ENCODE measurements at regions not wholly inside any gene's neighbourhood (a gene's known extent, or its start where the extent isn't known, plus 50 kb on each side); places are given as distances from the start of the nearest gene placed in this dataset.

- DNase-seq = no peak
These were observed 180.0 kb downstream of the CHD9NB start for GRCh38 chr16:52872731-52873130.

GRCh38 chr16:52871481-52871880, 181.2 kb downstream of the CHD9NB start:
- DNase-seq = no peak

- no peak for DNase-seq
These were observed 183.5 kb downstream of the CHD9NB start for GRCh38 chr16:52869243-52869642.

DNA sequence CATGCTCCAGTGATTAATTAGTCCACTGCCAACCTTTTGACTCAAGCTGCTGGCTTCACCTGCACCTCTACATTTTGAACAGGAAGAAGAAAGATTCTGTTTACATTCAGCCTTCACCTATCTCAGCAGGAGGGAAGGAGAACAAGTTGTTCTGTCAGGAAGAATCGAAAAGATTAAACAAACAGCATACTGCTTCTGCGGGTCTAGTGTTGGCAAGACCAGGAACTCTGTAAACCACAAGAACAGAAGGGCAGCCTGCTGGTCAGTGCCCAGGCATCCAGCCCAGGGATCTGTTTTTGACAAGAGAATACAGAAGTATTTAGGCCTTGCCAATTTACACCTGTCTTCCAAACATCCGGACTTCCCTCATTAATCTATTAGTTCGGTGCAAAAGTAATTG, 189.7 kb downstream of the CHD9NB start:
- DNase-seq = no peak

DNA sequence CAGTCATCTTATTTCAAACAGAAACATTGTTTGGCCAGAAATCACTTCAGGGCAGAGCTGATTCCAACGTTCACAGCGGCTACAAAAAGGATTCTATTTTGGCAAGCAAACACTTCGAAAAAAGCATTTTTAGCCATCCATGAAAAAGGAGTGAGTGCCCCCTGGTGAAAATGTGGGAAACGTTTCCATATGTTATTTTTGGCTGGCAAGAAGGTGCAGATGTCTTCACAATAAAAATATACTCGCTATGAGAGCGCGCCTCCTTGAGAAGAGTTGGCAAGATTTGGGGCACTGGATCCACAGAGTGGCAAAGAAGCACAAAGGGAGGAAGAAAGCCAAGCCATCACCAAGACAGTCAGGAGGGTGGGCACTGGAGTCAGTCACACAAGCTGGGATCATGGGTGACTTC, 191.1 kb downstream of the CHD9NB start:
- peak; percentile 5 to 43 for DNase-seq

DNA sequence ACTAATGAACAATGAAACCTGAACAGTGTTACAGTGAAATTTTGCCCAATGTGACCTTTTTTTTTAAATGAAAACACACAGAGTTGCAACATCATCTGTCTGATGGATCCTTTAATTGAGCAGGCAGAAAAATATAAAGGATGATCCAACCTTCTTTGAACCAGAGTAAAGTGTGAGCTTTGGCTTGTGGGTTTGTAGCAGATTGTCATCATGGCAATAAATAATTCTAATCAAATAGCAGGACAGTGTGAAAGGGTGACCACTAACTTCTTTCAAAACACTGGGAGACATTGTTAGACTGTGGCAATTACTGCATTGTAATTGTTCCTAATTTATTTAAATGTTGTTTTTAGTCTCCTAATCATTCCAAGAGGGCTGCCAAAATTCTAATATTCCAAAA, 197.2 kb downstream of the CHD9NB start:
- DNase-seq = no peak

- DNase-seq = no peak
These were observed 199.7 kb downstream of the CHD9NB start for GRCh38 chr16:52852978-52853377.

DNA sequence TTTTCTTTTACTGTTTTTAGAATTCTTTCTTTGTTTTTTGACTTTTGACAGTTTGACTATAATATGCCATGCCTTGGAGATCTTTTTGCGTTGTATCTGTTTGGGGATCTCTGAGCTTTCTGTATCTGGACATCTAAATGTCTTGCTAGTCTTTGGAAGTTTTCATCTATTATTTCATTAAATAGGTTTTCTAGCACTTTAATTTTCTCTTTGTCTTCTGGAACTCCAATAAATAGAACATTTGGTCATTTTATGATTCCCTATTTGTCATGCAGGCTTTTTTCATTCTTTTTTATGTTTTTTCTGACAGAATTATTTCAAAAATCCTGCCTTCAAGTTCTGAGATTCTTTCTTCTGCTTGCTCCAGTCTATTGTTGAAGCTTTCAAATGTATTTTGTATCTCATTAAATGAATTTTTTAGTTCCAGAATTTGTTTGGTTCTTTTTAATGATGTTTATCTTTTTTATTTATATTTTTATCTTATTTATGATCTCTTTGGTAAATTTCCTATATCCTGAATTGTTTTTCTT, 201.4 kb downstream of the CHD9NB start:
- no peak for DNase-seq

- no peak for DNase-seq
These were observed 209.3 kb downstream of the CHD9NB start for GRCh38 chr16:52843381-52843780.

GRCh38 chr16:52837251-52837650, 215.4 kb downstream of the CHD9NB start:
- DNase-seq = no peak

DNA sequence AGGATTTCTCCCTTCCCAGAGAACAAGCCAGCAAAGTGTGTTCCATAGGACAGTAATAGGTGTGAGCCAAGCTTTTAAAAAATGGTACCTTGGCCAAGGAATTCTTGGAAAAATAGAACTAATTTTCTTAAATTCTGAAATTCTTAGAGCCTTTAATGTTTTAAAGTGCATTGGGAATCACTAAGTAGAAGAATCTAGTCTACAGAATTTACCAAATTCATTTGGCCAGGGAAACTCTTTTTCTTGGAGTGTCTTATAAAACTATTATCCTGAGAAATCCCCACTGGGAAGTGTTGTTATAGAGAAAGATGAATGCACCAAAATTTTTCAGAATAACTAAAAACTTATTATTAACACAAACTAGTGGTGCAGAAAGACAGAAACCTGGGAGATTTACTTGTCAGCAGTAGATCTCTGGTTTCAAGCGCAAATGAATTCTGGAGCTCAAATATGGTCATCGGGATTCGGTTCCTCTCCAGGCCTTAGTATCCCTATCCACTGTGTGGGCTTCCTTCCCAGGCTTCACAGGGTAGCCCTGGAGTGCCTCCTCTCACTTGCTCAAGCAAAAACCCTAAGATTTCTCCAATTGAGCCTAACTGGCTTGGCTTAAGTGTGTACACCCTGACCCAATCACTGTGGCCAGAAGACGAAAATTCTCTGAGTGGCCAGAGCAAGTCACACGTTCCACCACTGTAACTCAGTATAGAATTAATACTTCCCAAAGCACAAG, 217.8 kb downstream of the CHD9NB start:
- DNase-seq = no peak

DNA sequence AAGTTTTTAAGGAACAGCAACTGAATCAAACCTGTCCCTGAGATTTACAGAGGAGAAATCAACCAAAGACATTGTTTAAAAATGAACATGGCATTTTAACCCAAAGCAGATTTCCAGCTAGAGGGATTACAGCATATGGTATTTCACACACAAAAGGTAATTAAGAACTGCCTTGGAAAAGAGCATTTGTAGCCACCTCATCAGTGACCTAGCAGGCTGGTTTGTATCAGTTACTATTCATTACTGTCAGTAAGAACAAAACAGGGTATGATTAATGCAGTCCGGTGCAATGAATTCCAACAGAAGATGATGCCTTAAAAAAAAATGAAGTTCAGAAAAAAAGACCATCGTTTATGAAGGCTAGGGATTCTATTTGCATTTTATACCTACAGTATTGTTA, 219.9 kb downstream of the CHD9NB start:
- DNase-seq = no peak

DNA sequence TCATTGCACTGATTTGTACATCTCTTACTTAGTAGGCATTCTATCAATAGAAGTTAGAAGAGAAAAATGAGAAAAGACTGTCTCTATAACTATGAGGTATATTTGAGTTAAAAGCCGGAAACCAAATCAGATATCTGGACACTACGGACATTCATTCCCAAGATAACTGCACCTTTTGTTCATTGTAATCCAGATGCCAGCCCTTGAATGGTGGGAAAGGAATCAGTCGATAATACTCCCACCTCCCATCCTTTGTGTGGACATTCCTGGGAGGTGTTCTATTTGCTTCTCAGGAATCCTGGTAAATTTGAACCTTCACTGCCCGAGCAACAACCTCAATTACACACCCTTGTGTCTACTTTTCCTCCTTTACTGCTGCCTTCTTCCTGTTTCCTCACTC, 225.2 kb downstream of the CHD9NB start:
- no peak for DNase-seq

DNA sequence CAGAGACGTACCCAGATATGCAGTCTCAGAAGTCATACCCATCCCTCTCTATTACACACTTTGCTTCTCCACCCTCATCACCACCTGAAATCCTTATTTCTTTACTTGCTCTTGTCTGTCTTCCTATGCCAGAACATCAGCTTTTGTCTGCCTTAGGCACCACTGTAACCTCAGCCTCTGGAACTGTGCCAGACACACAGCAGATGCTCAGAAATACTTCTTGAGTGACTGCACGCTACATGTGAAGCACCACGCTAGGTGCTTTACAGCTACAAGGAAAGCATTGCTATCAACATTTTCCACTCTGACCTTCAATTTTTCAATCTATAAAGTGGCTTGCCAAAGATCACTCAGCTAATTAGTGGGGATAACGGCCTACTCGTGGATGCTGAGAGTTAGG, 226.8 kb downstream of the CHD9NB start:
- no peak for DNase-seq

GRCh38 chr16:52819808-52820207, 232.9 kb downstream of the CHD9NB start:
- no peak for DNase-seq

GRCh38 chr16:52819405-52819804, 233.3 kb downstream of the CHD9NB start:
- DNase-seq = no peak

GRCh38 chr16:52817696-52818095, 235.0 kb downstream of the CHD9NB start:
- DNase-seq = no peak

- DNase-seq = no peak
These were observed 235.7 kb downstream of the CHD9NB start for GRCh38 chr16:52816993-52817392.

DNA sequence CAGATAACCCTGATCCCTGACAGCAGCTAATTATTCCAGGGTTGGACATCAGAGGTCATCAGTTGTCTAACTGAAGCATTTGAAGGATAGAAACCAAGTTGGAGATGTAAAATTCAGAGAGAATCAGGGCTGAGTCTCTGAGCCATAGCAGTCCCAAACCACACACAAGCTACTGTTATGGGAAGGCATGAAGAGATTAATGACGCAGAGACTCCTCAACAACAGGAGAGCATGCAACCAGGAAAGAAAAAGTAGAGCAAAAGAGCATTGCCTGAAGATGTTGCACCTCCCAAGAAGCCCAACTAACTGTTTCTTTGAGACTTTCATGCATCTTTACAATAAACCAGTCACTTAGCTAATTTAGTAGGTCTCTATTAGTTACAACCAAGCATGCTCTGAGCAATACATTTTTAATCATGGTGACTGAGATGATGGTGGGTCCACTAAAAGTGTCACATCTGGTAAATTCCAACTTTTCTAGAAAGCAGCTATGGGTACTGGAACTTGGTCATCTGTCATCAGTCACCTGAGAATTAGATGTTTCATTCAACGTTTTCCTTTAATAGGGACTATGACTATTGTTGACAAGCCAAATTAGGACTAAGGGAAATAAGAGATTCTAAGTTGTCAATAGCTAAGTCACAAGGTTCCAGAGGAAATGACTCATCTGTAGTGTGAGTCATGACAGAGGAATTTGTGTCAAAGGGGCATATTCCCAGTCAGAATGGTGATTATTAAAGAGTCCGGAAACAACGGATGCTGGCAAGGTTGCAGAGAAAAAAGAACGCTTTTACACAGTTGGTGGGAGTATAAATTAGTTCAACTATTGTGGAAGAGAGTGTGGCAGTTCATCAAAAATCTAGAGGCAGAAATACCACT, 239.8 kb downstream of the CHD9NB start:
- no peak for DNase-seq

DNA sequence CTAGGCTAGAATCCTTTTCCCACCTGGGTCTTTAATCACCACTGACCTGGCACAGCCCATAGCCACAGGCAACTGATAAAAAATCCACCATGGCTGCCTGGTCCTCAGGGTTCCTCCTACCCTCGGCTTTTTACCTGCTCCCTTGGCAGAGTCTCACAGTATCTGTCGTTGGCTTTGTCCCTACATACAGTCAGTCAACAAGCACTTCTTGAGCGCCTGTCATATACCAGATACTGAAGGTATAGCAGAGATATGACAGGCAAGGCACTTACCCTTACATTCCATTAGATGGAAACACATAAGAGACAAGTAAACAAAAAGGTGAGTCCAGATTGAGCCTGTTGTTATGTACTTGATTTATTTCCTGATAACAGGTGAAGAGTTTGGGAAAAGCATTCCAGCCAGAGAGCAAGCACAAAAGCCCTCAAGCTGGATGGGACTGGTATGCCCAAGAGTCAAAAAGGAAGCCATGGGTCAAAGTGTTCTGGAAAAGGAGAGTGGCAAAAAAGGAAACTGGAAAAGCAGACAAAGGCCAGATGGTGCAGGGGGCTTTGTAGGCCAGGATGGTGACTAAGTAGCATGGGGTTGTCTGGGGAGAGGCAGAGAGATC, 247.0 kb downstream of the CHD9NB start:
- DNase-seq = no peak

DNA sequence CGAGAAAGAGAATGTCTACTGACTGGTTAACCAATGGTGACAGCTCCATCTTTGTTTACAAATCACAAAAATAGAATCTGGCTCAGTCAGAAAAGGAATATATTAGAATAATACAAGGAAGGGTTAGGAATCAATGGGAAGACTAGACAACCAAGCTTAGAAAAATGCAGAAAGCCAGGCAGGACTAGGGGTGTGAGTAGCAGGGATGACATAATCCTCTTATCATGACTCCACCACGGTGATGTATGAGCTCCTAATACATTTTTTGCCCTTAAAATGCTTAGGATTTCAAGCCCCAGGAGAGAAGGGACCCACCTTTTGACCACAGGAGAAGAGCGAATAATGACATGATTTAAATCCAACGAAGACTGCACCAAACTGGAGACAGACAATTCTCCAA, 252.3 kb downstream of the CHD9NB start:
- no peak for DNase-seq

- no peak for DNase-seq
These were observed 252.2 kb upstream of the TOX3 start for GRCh38 chr16:52799149-52799548.

DNA sequence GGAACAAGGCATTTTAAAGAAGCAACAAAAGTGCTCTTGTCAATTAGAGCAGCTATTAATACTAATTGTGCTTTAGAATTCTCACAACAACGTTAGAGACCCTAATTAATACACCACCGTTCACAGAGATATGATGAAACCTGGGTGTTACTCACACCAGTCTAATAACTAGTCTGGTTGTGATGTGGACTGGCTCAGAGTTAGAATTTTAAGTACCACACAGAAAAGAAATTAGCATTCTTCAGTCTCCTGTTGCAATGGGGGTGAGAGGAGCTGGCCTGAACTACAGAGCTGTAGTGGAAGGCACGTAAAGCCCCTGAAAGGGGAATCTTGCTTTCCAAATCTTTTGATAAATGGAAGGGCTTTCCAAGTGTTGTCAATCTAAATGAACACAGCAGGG, 240.8 kb upstream of the TOX3 start:
- DNase-seq = no peak

GRCh38 chr16:52786091-52786490, 239.1 kb upstream of the TOX3 start:
- no peak for DNase-seq
